ENCODE measurements at regions not wholly inside any gene's neighbourhood (a gene's known extent, or its start where the extent isn't known, plus 50 kb on each side); places are given as distances from the start of the nearest gene placed in this dataset.

DNA sequence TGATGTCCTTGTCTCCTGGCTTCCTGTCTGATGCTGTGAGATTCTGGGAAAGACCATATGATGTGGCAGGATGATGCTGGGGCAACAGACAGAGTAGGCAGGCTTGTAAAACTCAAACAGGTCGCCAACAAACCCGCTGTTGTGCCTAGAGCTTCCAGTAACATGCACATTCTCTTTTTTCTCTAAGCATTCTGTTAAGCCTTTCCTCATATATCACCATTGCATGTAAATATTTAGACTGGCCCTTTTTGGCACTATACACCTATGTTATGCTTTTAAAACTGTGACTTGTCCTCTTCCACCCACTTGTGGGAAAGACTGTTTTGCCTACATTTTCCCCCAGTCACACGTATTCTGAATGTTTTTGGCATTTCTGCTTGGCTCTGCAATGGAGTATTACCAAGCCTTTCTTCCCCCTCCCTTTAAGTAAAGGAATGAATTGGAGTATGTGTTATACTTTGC, 250.4 kb upstream of the TANK start:
- TF ChIP-seq, protein P1, sequence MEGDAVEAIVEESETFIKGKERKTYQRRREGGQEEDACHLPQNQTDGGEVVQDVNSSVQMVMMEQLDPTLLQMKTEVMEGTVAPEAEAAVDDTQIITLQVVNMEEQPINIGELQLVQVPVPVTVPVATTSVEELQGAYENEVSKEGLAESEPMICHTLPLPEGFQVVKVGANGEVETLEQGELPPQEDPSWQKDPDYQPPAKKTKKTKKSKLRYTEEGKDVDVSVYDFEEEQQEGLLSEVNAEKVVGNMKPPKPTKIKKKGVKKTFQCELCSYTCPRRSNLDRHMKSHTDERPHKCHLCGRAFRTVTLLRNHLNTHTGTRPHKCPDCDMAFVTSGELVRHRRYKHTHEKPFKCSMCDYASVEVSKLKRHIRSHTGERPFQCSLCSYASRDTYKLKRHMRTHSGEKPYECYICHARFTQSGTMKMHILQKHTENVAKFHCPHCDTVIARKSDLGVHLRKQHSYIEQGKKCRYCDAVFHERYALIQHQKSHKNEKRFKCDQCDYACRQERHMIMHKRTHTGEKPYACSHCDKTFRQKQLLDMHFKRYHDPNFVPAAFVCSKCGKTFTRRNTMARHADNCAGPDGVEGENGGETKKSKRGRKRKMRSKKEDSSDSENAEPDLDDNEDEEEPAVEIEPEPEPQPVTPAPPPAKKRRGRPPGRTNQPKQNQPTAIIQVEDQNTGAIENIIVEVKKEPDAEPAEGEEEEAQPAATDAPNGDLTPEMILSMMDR (IDR thresholded peaks at IDR 0.05) = no peak

DNA sequence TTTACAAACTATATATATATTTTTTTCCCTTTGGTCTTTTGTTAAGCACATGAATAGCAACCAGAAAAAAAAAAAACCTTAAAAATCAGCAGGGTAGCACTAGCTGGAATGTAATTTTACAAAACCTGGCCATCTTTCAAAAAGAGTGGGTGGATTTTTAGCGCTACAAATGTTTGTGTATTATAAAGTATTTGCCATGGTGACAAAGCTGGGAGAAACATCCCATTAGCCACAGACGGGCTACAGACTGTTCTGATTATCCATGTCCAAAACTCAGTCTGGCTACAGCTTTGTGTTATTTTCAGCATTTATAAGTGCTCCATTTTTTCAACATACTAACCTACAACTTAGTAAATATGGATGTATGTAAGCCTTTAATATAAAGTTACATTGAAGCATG, 249.5 kb upstream of the TANK start:
- TF ChIP-seq, protein P1 (IDR thresholded peaks at IDR 0.05) = no peak

DNA sequence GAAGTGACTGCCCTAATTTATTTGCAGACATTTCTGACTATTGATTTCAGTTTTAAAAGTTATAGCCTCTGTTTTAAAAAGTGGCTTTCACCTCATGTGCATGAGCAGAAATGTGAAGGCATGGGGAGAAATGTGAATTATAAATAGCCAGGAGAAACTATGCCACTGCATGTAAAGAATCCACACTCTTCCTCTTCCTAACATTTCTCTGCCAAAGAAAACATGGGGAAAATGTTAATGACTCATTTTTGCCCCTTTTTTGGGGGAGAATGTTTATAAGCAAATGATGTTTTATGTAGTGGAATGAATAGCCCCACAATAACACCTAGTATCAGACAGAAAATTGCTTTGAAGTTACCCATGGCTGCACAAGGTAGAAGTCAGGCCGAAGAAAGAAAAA, 249.0 kb upstream of the TANK start:
- TF ChIP-seq, protein P1 (IDR thresholded peaks at IDR 0.05) = no peak

DNA sequence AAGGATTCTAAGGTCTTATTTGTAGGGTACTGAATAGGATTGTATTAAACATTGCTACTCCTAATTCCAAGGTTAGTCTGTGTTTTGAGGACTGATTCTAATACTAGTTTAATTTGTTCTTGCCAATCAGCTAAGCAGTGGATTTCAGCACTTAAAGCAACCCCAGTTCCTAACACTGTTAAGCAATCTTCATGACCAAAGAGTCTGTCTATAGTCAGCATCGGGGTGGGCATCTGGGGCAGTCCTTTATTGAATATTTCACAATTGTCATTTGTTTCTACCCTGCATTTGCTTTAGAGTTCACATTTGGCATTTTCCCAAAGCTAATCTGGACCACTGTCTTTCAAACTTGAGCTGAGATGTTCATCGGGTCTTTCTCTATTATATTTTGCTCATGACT, 248.0 kb upstream of the TANK start:
- TF ChIP-seq, protein P1 (IDR thresholded peaks at IDR 0.05) = no peak

DNA sequence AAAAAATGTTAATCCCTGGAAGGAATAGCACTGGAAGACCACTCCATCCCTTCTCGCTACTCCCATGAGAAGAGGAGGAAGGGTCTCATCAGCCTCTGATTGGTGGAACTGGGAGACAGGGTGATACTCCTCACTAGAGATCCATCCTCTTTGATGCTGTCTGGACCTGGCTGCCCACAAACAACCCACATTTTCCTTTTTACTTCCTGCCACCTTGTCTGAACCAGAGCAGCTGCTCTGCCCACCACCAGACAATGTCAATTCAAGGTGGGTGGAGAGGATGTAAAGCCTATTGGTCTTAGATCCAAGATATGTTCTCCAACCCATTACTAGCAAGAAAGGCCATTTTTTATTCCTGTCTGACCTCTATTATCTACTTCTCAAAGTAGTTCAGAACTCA, 246.9 kb upstream of the TANK start:
- TF ChIP-seq, protein P1 (IDR thresholded peaks at IDR 0.05) = no peak

DNA sequence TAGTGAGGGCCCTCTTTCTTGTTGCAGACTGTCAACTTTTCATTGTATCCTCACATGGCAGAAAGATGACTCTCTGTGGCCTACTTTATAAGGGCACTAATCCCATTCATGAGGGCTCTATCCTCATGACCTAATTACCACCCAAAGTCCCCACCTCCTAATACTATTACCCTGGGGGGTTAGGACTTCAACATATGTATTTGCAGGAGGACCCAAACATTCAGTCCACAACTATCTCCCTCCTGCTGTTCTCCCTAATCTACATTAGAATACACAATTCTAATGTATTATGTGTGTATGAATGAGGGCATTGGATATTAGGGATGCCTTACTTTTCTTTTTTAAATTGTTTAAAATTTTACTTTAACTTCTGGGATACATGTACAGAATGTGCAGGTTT, 246.0 kb upstream of the TANK start:
- TF ChIP-seq, protein P1 (IDR thresholded peaks at IDR 0.05) = no peak

DNA sequence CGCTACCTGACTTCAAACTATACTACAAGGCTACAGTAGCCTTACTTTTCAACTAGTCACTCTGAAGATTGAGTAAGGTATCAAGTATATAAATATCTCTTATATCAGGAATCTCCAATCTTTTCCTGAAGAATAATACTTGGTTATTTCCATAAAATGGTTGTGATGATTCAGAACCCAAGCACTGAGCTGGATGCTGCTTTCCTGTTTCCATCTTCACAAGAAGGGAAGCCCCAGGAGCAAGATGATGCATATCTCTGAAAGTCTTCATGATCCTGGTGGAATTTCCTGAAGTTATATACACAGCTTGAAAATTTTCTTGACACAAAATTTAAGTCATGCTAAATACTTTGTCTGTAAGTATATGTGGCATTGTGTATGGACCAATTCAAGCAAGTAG, 243.9 kb upstream of the TANK start:
- TF ChIP-seq, protein P1 (IDR thresholded peaks at IDR 0.05) = no peak

DNA sequence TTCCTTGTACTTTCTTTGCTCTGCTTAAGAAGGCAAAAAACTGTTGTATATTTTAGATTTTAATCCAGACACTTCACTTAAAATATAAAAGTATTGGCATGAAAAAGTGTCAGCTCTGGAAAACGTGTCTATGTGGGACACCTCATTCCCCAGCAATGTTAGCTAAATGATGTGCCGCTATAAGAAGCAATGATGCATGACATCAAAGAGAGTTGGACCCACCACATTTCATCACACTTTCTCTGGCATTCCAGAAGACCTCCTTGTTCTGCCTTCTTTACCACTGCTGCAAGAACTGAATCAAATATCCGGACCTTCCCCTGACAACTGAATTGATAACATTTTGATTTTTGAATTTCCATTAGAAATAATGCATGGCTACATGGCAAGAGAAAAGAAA, 242.4 kb upstream of the TANK start:
- TF ChIP-seq, protein P1 (IDR thresholded peaks at IDR 0.05) = no peak

Measured in LNCAP (cell line).